ENCODE measurements at regions not wholly inside any gene's neighbourhood (a gene's known extent, or its start where the extent isn't known, plus 50 kb on each side); places are given as distances from the start of the nearest gene placed in this dataset.

- TF ChIP-seq, protein P1, sequence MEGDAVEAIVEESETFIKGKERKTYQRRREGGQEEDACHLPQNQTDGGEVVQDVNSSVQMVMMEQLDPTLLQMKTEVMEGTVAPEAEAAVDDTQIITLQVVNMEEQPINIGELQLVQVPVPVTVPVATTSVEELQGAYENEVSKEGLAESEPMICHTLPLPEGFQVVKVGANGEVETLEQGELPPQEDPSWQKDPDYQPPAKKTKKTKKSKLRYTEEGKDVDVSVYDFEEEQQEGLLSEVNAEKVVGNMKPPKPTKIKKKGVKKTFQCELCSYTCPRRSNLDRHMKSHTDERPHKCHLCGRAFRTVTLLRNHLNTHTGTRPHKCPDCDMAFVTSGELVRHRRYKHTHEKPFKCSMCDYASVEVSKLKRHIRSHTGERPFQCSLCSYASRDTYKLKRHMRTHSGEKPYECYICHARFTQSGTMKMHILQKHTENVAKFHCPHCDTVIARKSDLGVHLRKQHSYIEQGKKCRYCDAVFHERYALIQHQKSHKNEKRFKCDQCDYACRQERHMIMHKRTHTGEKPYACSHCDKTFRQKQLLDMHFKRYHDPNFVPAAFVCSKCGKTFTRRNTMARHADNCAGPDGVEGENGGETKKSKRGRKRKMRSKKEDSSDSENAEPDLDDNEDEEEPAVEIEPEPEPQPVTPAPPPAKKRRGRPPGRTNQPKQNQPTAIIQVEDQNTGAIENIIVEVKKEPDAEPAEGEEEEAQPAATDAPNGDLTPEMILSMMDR (IDR thresholded peaks at IDR 0.05; ENCODE audit: insufficient read depth, missing control alignments): no peak
- DNase-seq (ENCODE audit: insufficient read length, low spot score) (no peak), FAIRE-seq (no peak)
These were observed 435.6 kb downstream of the CCSER2 start for GRCh38 chr10:84763965-84764364.

- no peak for FAIRE-seq
- TF ChIP-seq, protein P1 (IDR thresholded peaks at IDR 0.05; ENCODE audit: insufficient read depth, missing control alignments): no peak
- no peak for DNase-seq (ENCODE audit: insufficient read length, low spot score)
These were observed 436.7 kb downstream of the CCSER2 start for GRCh38 chr10:84765086-84765485.

GRCh38 chr10:84765656-84766055 is 437.3 kb downstream of the CCSER2 start:
- DNase-seq (ENCODE audit: insufficient read length, low spot score) (no peak), FAIRE-seq (no peak)

DNA sequence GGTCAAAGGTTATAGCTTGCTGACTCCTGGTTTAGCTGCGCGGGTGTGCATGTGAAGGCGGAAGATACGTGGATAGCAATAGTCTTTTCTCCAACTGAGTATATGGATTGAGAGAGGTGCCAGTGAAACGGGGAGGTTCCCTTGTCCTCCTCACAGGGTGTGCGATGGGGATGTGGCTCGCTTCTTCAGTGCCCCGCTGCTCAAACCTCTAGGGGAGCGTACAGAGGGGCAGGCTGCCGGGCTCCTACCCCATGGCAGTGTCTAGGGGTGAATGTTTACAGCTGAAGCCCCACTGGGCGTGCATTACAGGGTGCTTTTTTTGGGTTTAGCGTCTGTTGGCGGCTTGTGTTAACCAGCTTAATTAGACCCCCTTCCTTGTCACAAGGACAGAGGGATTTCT is 438.5 kb downstream of the CCSER2 start:
- FAIRE-seq (no peak), DNase-seq (ENCODE audit: insufficient read length, low spot score) (no peak)
- TF ChIP-seq, protein P1 (IDR thresholded peaks at IDR 0.05; ENCODE audit: insufficient read depth, missing control alignments): no peak

More at GRCh38 chr10:84765656-84766055, 437.3 kb downstream of the CCSER2 start:
- TF ChIP-seq, protein P1 (IDR thresholded peaks at IDR 0.05; ENCODE audit: insufficient read depth, missing control alignments): no peak

DNA sequence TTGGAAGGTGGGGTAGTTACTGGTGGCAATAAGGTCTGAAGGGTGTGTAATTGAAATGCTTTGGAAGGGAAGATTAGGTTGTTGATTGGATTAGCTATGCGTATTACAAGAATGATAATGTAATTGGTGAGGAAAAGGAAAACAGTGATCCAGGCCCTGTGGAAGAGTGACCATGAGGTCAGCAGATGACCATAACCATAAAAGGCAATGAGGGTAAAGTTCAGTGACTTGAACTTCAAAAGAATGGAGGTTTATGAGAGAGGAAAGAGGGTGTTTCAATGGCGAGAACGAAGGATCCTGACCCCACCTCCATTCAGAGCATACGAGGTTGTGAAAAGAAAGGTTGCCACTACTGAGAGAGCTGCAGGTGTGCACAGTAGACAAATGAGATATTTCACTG is 439.7 kb downstream of the CCSER2 start:
- no peak for FAIRE-seq
- DNase-seq (ENCODE audit: insufficient read length, low spot score): no peak
- TF ChIP-seq, protein P1 (IDR thresholded peaks at IDR 0.05; ENCODE audit: insufficient read depth, missing control alignments): no peak

- TF ChIP-seq, protein P1 (IDR thresholded peaks at IDR 0.05; ENCODE audit: insufficient read depth, missing control alignments): no peak
- no peak for DNase-seq (ENCODE audit: insufficient read length, low spot score)
- FAIRE-seq: no peak
These were observed 442.4 kb downstream of the CCSER2 start for GRCh38 chr10:84770824-84771223.

- DNase-seq (ENCODE audit: insufficient read length, low spot score) (peak; percentile 21), FAIRE-seq (peak; percentile 68)
- TF ChIP-seq, protein P1 (IDR thresholded peaks at IDR 0.05; ENCODE audit: insufficient read depth, missing control alignments): peak; percentile 94
These were observed 455.0 kb downstream of the CCSER2 start for GRCh38 chr10:84783386-84783785.
